Loucy (cell line): ENCODE measurements at regions not wholly inside any gene's neighbourhood (a gene's known extent, or its start where the extent isn't known, plus 50 kb on each side); places are given as distances from the start of the nearest gene placed in this dataset.

ENCODE experiments used
- H2AFZ ChIP-seq: fragments of 200-600 bp; sonication (generic); 2 replicates; pipeline ENCODE4 v1.6.0; 2016; ENCODE audit warnings: antibody characterized with exemption, mild to moderate bottlenecking, low read length, moderate library complexity
- H3F3A ChIP-seq: fragments of 200-600 bp; 2 replicates; pipeline ENCODE4 v1.6.0; 2016; ENCODE audit warnings: antibody characterized with exemption, low read depth, mild to moderate bottlenecking
- H3K27me3 ChIP-seq: fragments of 200-600 bp; sonication (generic); 2 replicates; pipeline ENCODE4 v1.6.1; 2014; ENCODE audit warnings: low read length, mild to moderate bottlenecking; ENCODE audit not compliant: insufficient read depth, poor library complexity, severe bottlenecking
- H3K36me3 ChIP-seq: fragments of 200-600 bp; sonication (generic); 2 replicates; pipeline ENCODE4 v1.6.1; 2016; ENCODE audit warnings: low read length; ENCODE audit not compliant: insufficient read depth
- H3K4me1 ChIP-seq: fragments of 200-600 bp; sonication (generic); 2 replicates; pipeline ENCODE4 v1.5.1; 2014; ENCODE audit warnings: low read length, mild to moderate bottlenecking; ENCODE audit not compliant: insufficient read depth, poor library complexity, severe bottlenecking
- H3K4me2 ChIP-seq: fragments of 200-600 bp; sonication (generic); 2 replicates; pipeline ENCODE4 v1.6.0; 2014; ENCODE audit warnings: antibody characterized with exemption, low read length, low read depth, mild to moderate bottlenecking; ENCODE audit not compliant: poor library complexity, severe bottlenecking
- H3K4me3 ChIP-seq: fragments of 200-600 bp; sonication (generic); 2 replicates; pipeline ENCODE4 v1.5.1; 2014; ENCODE audit warnings: low read length, mild to moderate bottlenecking, mixed read lengths; ENCODE audit not compliant: poor library complexity, severe bottlenecking
- H3K79me2 ChIP-seq: fragments of 200-600 bp; sonication (generic); 2 replicates; pipeline ENCODE4 v1.6.1; 2014; ENCODE audit warnings: low read length; ENCODE audit not compliant: insufficient read depth
- H3K9ac ChIP-seq: fragments of 200-600 bp; sonication (generic); 2 replicates; pipeline ENCODE4 v1.6.0; 2014; ENCODE audit warnings: mild to moderate bottlenecking, low read depth, low read length, moderate library complexity; ENCODE audit not compliant: poor library complexity, severe bottlenecking
- H3K9me2 ChIP-seq: fragments of 200-600 bp; sonication (generic); replicated peaks from 2 replicates; pipeline ENCODE4 v1.6.1; 2016; ENCODE audit warnings: low read depth, low read length, mixed read lengths
- H3K9me3 ChIP-seq: fragments of 200-600 bp; sonication (generic); 2 replicates; pipeline ENCODE4 v1.6.1; 2014; ENCODE audit warnings: mild to moderate bottlenecking, antibody characterized with exemption, low read length, low read depth; ENCODE audit not compliant: insufficient read depth
- H4K20me1 ChIP-seq: fragments of 200-600 bp; sonication (generic); 2 replicates; pipeline ENCODE4 v1.6.0; 2014; ENCODE audit warnings: antibody characterized with exemption, low read length, mild to moderate bottlenecking; ENCODE audit not compliant: insufficient read depth, poor library complexity, severe bottlenecking
- CTCF ChIP-seq: fragments of 200-600 bp; sonication (generic); conservative IDR thresholded peaks from 2 replicates; pipeline ENCODE4 v1.5.1; 2014; ENCODE audit warnings: mild to moderate bottlenecking, antibody characterized with exemption, low read length
- EZH2phosphoT487 ChIP-seq: fragments of 200-600 bp; IDR thresholded peaks from 2 replicates; pipeline ENCODE4 v1.6.1; 2018; ENCODE audit warnings: antibody characterized with exemption, mild to moderate bottlenecking, moderate library complexity, borderline replicate concordance

- Histone ChIP-seq H3K9ac (no peak overlapping the region), H3K36me3 (no peaks in the 10 kb centered on the region), H3K4me1 (no peaks in the 10 kb centered on the region), H3F3A (no peaks in the 10 kb centered on the region), H3K79me2 (no peaks in the 10 kb centered on the region), H3K4me3 (no peak overlapping the region), H3K27me3 (no peaks in the 10 kb centered on the region), H2AFZ (no peak overlapping the region), H3K9me3 (no peaks in the 10 kb centered on the region), H3K4me2 (no peak overlapping the region), H4K20me1 (no peaks in the 10 kb centered on the region), H3K9me2 (no peaks in the 10 kb centered on the region)
- TF ChIP-seq CTCF, result no peak
- no peak for TF ChIP-seq EZH2phosphoT487
Observed at GRCh38 chr4:104128850-104129213, 365.9 kb downstream of the CXXC4 start.

- H3F3A ChIP-seq, result no peaks in the 10 kb centered on the region
- H3K27me3 ChIP-seq, result no peaks in the 10 kb centered on the region
- no peaks in the 10 kb centered on the region for H3K9me2 ChIP-seq
- no peaks in the 10 kb centered on the region for H3K79me2 ChIP-seq
- no peak overlapping the region for H2AFZ ChIP-seq
- no peak overlapping the region for H3K4me3 ChIP-seq
- no peaks in the 10 kb centered on the region for H4K20me1 ChIP-seq
- no peaks in the 10 kb centered on the region for H3K9me3 ChIP-seq
- H3K36me3 ChIP-seq, result no peaks in the 10 kb centered on the region
- H3K4me2 ChIP-seq, result no peak overlapping the region
- no peak overlapping the region for H3K9ac ChIP-seq
- H3K4me1 ChIP-seq, result no peaks in the 10 kb centered on the region
- TF ChIP-seq EZH2phosphoT487 (no peak), CTCF (no peak)
Observed at GRCh38 chr4:104128031-104128849, 366.5 kb downstream of the CXXC4 start.

GRCh38 chr4:104123021-104123420 lies 371.7 kb downstream of the CXXC4 start:
- Histone ChIP-seq H3K4me3 (no peak overlapping the region), H3K4me1 (no peaks in the 10 kb centered on the region), H3K36me3 (no peaks in the 10 kb centered on the region), H3K9ac (no peak overlapping the region), H3K79me2 (no peaks in the 10 kb centered on the region), H2AFZ (no peak overlapping the region), H4K20me1 (no peaks in the 10 kb centered on the region), H3F3A (no peaks in the 10 kb centered on the region), H3K9me2 (no peaks in the 10 kb centered on the region), H3K27me3 (no peaks in the 10 kb centered on the region), H3K4me2 (no peak overlapping the region), H3K9me3 (no peaks in the 10 kb centered on the region)
- TF ChIP-seq CTCF, result no peak
- TF ChIP-seq EZH2phosphoT487, result no peak
